Psoas muscle (tissue), 7 donors: ENCODE measurements at regions not wholly inside any gene's neighbourhood (a gene's known extent, or its start where the extent isn't known, plus 50 kb on each side); places are given as distances from the start of the nearest gene placed in this dataset.

ENCODE experiments used
- ATAC-seq, 4 donors: fragments of 200-7000 bp; cut with Tn5 transposase; one replicate each; pipeline ENCODE4 v1.9.1; 2020; ENCODE audit warnings: moderate library complexity in 3 of 4, mild to moderate bottlenecking in 2 of 4
- DNase-seq, 2 donors: peaks; one replicate each; pipeline ENCODE4 v3.0.0-alpha.2; 2020
- H3K27ac ChIP-seq: fragments of 200-600 bp; one replicate; pipeline ENCODE4 v1.8.0; 2022
- H3K27me3 ChIP-seq, 3 donors: fragments of 200-600 bp in 1 of 3; one replicate each; pipeline versions ENCODE4 v1.6.1 to v1.8.0; 2013 to 2022; ENCODE audit warnings: low read length in 2 of 3, mild to moderate bottlenecking in 2 of 3, moderate library complexity in 1 of 3; ENCODE audit not compliant: insufficient read depth in 3 of 3
- H3K36me3 ChIP-seq, 2 donors: fragments of 200-600 bp in 1 of 2; one replicate each; pipeline versions ENCODE4 v1.6.1 to v1.8.0; 2013 to 2022; ENCODE audit warnings: low read depth in 1 of 2, mild to moderate bottlenecking in 1 of 2, moderate library complexity in 1 of 2; ENCODE audit not compliant: insufficient read depth in 1 of 2
- H3K4me1 ChIP-seq: fragments of 200-600 bp; one replicate; pipeline ENCODE4 v1.8.0; 2022
- H3K4me3 ChIP-seq: fragments of 200-600 bp; one replicate; pipeline ENCODE4 v1.8.0; 2022; ENCODE audit warnings: mild to moderate bottlenecking
- H3K9me3 ChIP-seq: fragments of 200-600 bp; one replicate; pipeline ENCODE4 v1.8.0; 2022
- CTCF ChIP-seq: fragments of 200-600 bp; IDR thresholded peaks from one replicate; pipeline ENCODE4 v1.8.0; 2022; ENCODE audit warnings: antibody characterized with exemption
- WGBS, 3 donors: extraction: QIAGEN DNeasy Blood & Tissue Kit; methylation state at CpG; one replicate each; pipeline versions ENCODE4 v1.1.6 to v1.1.7; 2013; 5-methylcytosine and 5-hydroxymethylcytosine counted together
- intact Hi-C, 2 donors: fragments of 100-400 bp; cut with DNase I; formaldehyde crosslinking; loops; one replicate each; pipeline versions ENCODE4 v1.11.0 to v1.14.2; 2022
- donor health status: healthy with polysubstance abuse.
- donor health status: DM: no; HTN: no; CAD: no; lungs with moderate emphysema.
- donor health status: Bipolar disorder and iron deficiency.
- donor health status: healthy.
- donor health status: DM: yes; HTN: yes; CAD: no.
- donor health status: DM: no; HTN: no; CAD: no.
- donor health status: DM: yes; HTN: yes; CAD: no.

- WGBS, 3 donors, result 56 to 71% (median 63%) methylated on average over 1 of the region's 1 CpG
- Histone ChIP-seq H3K4me1 (no peaks in the 10 kb centered on the region), H3K4me3 (no peak overlapping the region), H3K36me3 (no peaks in the 10 kb centered on the region), H3K9me3 (no peaks in the 10 kb centered on the region), H3K27me3 (peaks cover 0 to 3% (median 0%) of the 10 kb centered on the region in 3 donors), H3K27ac (no peak overlapping the region)
- no peak for ATAC-seq
- no peak for TF ChIP-seq CTCF
- intact Hi-C loops, result no loop called here
- no peak for DNase-seq
Observed at GRCh38 chr6:140579918-140580317, 1205.5 kb upstream of the CITED2 start.

GRCh38 chr6:140576004-140576555 is 1201.6 kb upstream of the CITED2 start:
- Histone ChIP-seq H3K27ac (no peak overlapping the region), H3K4me3 (no peak overlapping the region), H3K27me3 (no peaks in the 10 kb centered on the region), H3K36me3 (no peaks in the 10 kb centered on the region), H3K4me1 (peaks cover 4% of the 10 kb centered on the region), H3K9me3 (no peaks in the 10 kb centered on the region)
- no peak for ATAC-seq
- DNase-seq, result no peak
- WGBS, 3 donors, result 84 to 89% (median 89%) methylated on average over 7 of the region's 7 CpGs
- no peak for TF ChIP-seq CTCF
- intact Hi-C loops, result no loop called here

DNA sequence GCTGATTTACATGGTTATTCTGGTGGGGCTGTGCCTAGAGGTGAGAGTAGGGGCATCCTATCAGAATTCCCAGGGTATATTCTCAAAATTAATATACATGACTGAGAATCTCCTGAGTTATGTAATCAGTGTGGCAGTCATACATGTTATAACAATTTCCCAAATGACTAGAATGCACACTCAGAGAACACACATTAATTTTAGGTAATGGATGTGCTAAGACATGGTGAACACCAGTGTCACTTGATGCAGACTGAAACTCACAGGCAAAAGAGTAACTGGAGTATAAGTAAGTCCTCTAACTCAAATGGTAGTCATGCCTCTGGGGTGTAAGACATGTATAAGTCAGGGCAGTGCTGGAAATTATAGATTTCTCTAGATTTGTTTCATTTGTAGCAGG is 1198.4 kb upstream of the CITED2 start:
- no peaks in the 10 kb centered on the region for H3K36me3 ChIP-seq
- no peak for ATAC-seq
- no peaks in the 10 kb centered on the region for H3K9me3 ChIP-seq
- H3K4me1 ChIP-seq, result peaks cover 4% of the 10 kb centered on the region
- no peak overlapping the region for H3K27ac ChIP-seq
- TF ChIP-seq CTCF, result no peak
- no peak overlapping the region for H3K4me3 ChIP-seq
- intact Hi-C loops, result no loop called here
- H3K27me3 ChIP-seq, result no peaks in the 10 kb centered on the region
- DNase-seq, result no peak

- ATAC-seq (no peak), DNase-seq (no peak)
- no peak for TF ChIP-seq CTCF
- Histone ChIP-seq H3K27me3 (no peaks in the 10 kb centered on the region), H3K9me3 (no peaks in the 10 kb centered on the region), H3K4me1 (peaks cover 6% of the 10 kb centered on the region), H3K4me3 (no peak overlapping the region), H3K36me3 (no peaks in the 10 kb centered on the region), H3K27ac (no peak overlapping the region)
- 61 to 70% (median 66%) methylated on average over 3 of the region's 3 CpGs for WGBS, 3 donors
- intact Hi-C loops, result no loop called here
Observed at GRCh38 chr6:140572129-140572528, 1197.7 kb upstream of the CITED2 start.

GRCh38 chr6:140571145-140571544 is 1196.7 kb upstream of the CITED2 start:
- intact Hi-C loops, result no loop called here
- Histone ChIP-seq H3K27ac (no peak overlapping the region), H3K4me1 (peaks cover 14% of the 10 kb centered on the region), H3K9me3 (no peaks in the 10 kb centered on the region), H3K4me3 (no peak overlapping the region), H3K27me3 (no peaks in the 10 kb centered on the region), H3K36me3 (no peaks in the 10 kb centered on the region)
- DNase-seq, result no peak
- TF ChIP-seq CTCF, result no peak
- no peak for ATAC-seq
